ENCODE measurements at regions not wholly inside any gene's neighbourhood (a gene's known extent, or its start where the extent isn't known, plus 50 kb on each side); places are given as distances from the start of the nearest gene placed in this dataset.

DNA sequence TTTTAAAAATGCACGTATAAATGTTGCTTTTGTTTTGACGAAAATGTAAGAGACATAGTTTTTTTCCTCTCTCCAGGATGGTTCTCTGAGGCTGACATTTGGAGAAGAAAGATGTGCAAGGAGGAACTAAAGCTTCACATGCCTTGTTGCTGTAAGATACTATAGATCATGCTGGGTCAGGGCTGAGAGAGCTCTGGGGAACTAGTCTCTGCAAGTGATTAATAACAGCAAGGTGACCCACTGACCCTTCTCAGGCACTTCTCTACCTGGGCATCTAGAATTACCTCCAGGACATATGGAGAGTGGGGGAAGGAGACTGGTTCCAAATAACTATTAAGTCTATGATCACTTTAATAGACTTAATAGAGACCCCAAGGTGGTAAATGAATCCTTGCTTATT is 246.0 kb downstream of the KBTBD8 start:
- TF ChIP-seq CTCF (IDR thresholded peaks at IDR 0.05; ENCODE audit: low read length) (no peak), EZH2 (IDR thresholded peaks at IDR 0.05; ENCODE audit: borderline replicate concordance, low read length) (no peak)
